Gastrocnemius medialis (tissue), 4 donors: ENCODE measurements at regions not wholly inside any gene's neighbourhood (a gene's known extent, or its start where the extent isn't known, plus 50 kb on each side); places are given as distances from the start of the nearest gene placed in this dataset.

Experiments used
- ATAC-seq, 2 donors: fragments of 150-250 bp; one replicate each; pipeline ENCODE4 v1.9.1; 2016
- DNase-seq, 2 donors: peaks; one replicate each; pipeline ENCODE4 v3.0.0-alpha.2; 2019
- H3K27ac ChIP-seq, 4 donors: fragments of 200-600 bp; sonication (generic); 1 replicate in 1 of 4; 2 replicates in 3 of 4; pipeline ENCODE4 v1.5.1; 2016 to 2018; ENCODE audit warnings: mild to moderate bottlenecking in 2 of 4, moderate library complexity in 1 of 4
- H3K27me3 ChIP-seq, 3 donors: fragments of 200-600 bp; sonication (generic) in 2 of 3; 1 replicate in 1 of 3; 2 replicates in 2 of 3; pipeline versions ENCODE4 v1.5.1 to v1.6.0; 2016 to 2019; ENCODE audit warnings: mild to moderate bottlenecking in 1 of 3, moderate library complexity in 1 of 3
- H3K36me3 ChIP-seq, 2 donors: fragments of 200-600 bp; sonication (generic) in 1 of 2; one replicate each; pipeline ENCODE4 v1.5.1; 2017 to 2018
- H3K4me1 ChIP-seq, 2 donors: fragments of 200-600 bp; sonication (generic) in 1 of 2; one replicate each; pipeline ENCODE4 v1.5.1; 2016 to 2017; ENCODE audit warnings: mild to moderate bottlenecking in 2 of 2
- H3K4me3 ChIP-seq, 4 donors: fragments of 200-600 bp; sonication (generic) in 3 of 4; 1 replicate in 1 of 4; 2 replicates in 3 of 4; pipeline ENCODE4 v1.5.1; 2016 to 2019; ENCODE audit warnings: mild to moderate bottlenecking in 2 of 4
- H3K9me3 ChIP-seq, 3 donors: fragments of 200-600 bp; sonication (generic) in 2 of 3; 1 replicate in 1 of 3; 2 replicates in 2 of 3; pipeline ENCODE4 v1.5.1; 2016 to 2019
- CTCF ChIP-seq, 5 experiments: fragments of 450-650 bp in 3 of 5; fragments of 200-600 bp in 2 of 5; sonication (generic) in 2 of 5; IDR thresholded peaks in 4 of 5; conservative IDR thresholded peaks in 1 of 5; 1 replicate in 4 of 5; 2 replicates in 1 of 5; pipeline ENCODE4 v1.5.1; 2016 to 2019; ENCODE audit warnings: antibody characterized with exemption in 5 of 5, mild to moderate bottlenecking in 3 of 5, moderate library complexity in 3 of 5
- POLR2A ChIP-seq, 2 donors: fragments of 450-650 bp; IDR thresholded peaks; one replicate each; pipeline ENCODE4 v1.6.1; 2017; ENCODE audit warnings: antibody characterized with exemption in 2 of 2, mild to moderate bottlenecking in 2 of 2, moderate library complexity in 2 of 2
- in situ Hi-C, 4 donors: fragments of 200-750 bp; cut with MboI; loops; one replicate each; pipeline versions ENCODE4 v1.15.0 to v1.8.0; 2017; ENCODE audit warnings: low sequenced_read_pairs in 4 of 4
- intact Hi-C: fragments of 100-400 bp; cut with DNase I; formaldehyde crosslinking; loops from one replicate; pipeline ENCODE4 v1.15.1; 2023; ENCODE audit warnings: low total_unique reads

GRCh38 chr15:55037071-55037470 is 159.7 kb downstream of the RSL24D1 start:
- H3K27ac ChIP-seq, result no peak overlapping the region
- H3K4me3 ChIP-seq, result no peak overlapping the region
- in situ Hi-C loops, result loop anchor here in 1 of 4 donors (10.0 kb wide), 1 partner anchor 58 kb away; no protein-coding TSS in a partner anchor
- H3K9me3 ChIP-seq, result no peaks in the 10 kb centered on the region
- TF ChIP-seq POLR2A (IDR thresholded peaks at IDR 0.05), result no peak
- TF ChIP-seq CTCF (IDR thresholded peaks at IDR 0.05 in 4 of 5, conservative IDR thresholded peaks at IDR 0.05 in 1 of 5), result no peak
- ATAC-seq (no peak), DNase-seq (no peak)
- H3K4me1 ChIP-seq, result no peaks in the 10 kb centered on the region
- H3K27me3 ChIP-seq, result no peaks in the 10 kb centered on the region
- intact Hi-C loops, result no loop called here
- no peaks in the 10 kb centered on the region for H3K36me3 ChIP-seq

GRCh38 chr15:55035749-55036148 is 161.0 kb downstream of the RSL24D1 start:
- no peaks in the 10 kb centered on the region for H3K4me1 ChIP-seq
- H3K27me3 ChIP-seq, result no peaks in the 10 kb centered on the region
- no peak for TF ChIP-seq POLR2A (IDR thresholded peaks at IDR 0.05)
- no peak for TF ChIP-seq CTCF (IDR thresholded peaks at IDR 0.05 in 4 of 5, conservative IDR thresholded peaks at IDR 0.05 in 1 of 5)
- in situ Hi-C loops (loop anchor here in 1 of 4 donors (10.0 kb wide), 1 partner anchor 59 kb away; no protein-coding TSS in a partner anchor), intact Hi-C loops (no loop called here)
- ATAC-seq (no peak), DNase-seq (no peak)
- H3K9me3 ChIP-seq, result no peaks in the 10 kb centered on the region
- no peak overlapping the region for H3K27ac ChIP-seq
- no peaks in the 10 kb centered on the region for H3K36me3 ChIP-seq
- no peak overlapping the region for H3K4me3 ChIP-seq

- in situ Hi-C loops, result loop anchor here in 1 of 4 donors (10.0 kb wide), 1 partner anchor 61 kb away; no protein-coding TSS in a partner anchor
- Histone ChIP-seq H3K36me3 (no peaks in the 10 kb centered on the region), H3K27ac (no peak overlapping the region), H3K27me3 (no peaks in the 10 kb centered on the region), H3K4me1 (no peaks in the 10 kb centered on the region), H3K4me3 (no peak overlapping the region), H3K9me3 (no peaks in the 10 kb centered on the region)
- TF ChIP-seq CTCF (IDR thresholded peaks at IDR 0.05 in 4 of 5, conservative IDR thresholded peaks at IDR 0.05 in 1 of 5), result no peak
- no peak for TF ChIP-seq POLR2A (IDR thresholded peaks at IDR 0.05)
- ATAC-seq (no peak), DNase-seq (no peak)
- intact Hi-C loops, result no loop called here
Observed at GRCh38 chr15:55033574-55033973, 163.2 kb downstream of the RSL24D1 start.

- H3K4me3 ChIP-seq, result no peak overlapping the region
- H3K27me3 ChIP-seq, result no peaks in the 10 kb centered on the region
- intact Hi-C loops, result no loop called here
- no peaks in the 10 kb centered on the region for H3K4me1 ChIP-seq
- in situ Hi-C loops, result loop anchor here in 1 of 4 donors (10.0 kb wide), 1 partner anchor 63 kb away; no protein-coding TSS in a partner anchor
- DNase-seq (no peak), ATAC-seq (no peak)
- H3K36me3 ChIP-seq, result no peaks in the 10 kb centered on the region
- H3K9me3 ChIP-seq, result no peaks in the 10 kb centered on the region
- TF ChIP-seq POLR2A (IDR thresholded peaks at IDR 0.05), result no peak
- TF ChIP-seq CTCF (IDR thresholded peaks at IDR 0.05 in 4 of 5, conservative IDR thresholded peaks at IDR 0.05 in 1 of 5), result no peak
- no peak overlapping the region for H3K27ac ChIP-seq
Observed at GRCh38 chr15:55031727-55032126, 165.0 kb downstream of the RSL24D1 start.

- H3K36me3 ChIP-seq, result no peaks in the 10 kb centered on the region
- H3K9me3 ChIP-seq, result no peaks in the 10 kb centered on the region
- intact Hi-C loops, result no loop called here
- H3K4me1 ChIP-seq, result no peaks in the 10 kb centered on the region
- no peak overlapping the region for H3K4me3 ChIP-seq
- TF ChIP-seq POLR2A (IDR thresholded peaks at IDR 0.05), result no peak
- TF ChIP-seq CTCF (IDR thresholded peaks at IDR 0.05 in 4 of 5, conservative IDR thresholded peaks at IDR 0.05 in 1 of 5), result no peak
- in situ Hi-C loops, result no loop called here
- ATAC-seq (no peak), DNase-seq (no peak)
- H3K27ac ChIP-seq, result no peak overlapping the region
- H3K27me3 ChIP-seq, result no peaks in the 10 kb centered on the region
Observed at GRCh38 chr15:55026381-55026780, 170.4 kb downstream of the RSL24D1 start.
